A549 (cell line): ENCODE measurements at regions not wholly inside any gene's neighbourhood (a gene's known extent, or its start where the extent isn't known, plus 50 kb on each side); places are given as distances from the start of the nearest gene placed in this dataset.

Experiments used
- CBX8 ChIP-seq: fragments of 200-600 bp; sonication (generic); IDR thresholded peaks from 2 replicates; pipeline ENCODE4 v1.6.1; 2016
- CEBPB ChIP-seq, 2 experiments: fragments of >200 bp in 1 of 2; sonication (Bioruptor Twin) in 1 of 2; formaldehyde crosslinking in 1 of 2; IDR thresholded peaks; 2 replicates each; pipeline ENCODE4 v1.6.1; 2012 to 2016
- KDM1A ChIP-seq: fragments of 200-600 bp; sonication (generic); IDR thresholded peaks from 2 replicates; pipeline ENCODE4 v1.6.1; 2016; ENCODE audit warnings: low read depth, mild to moderate bottlenecking
- KDM5A ChIP-seq: fragments of 200-600 bp; sonication (generic); IDR thresholded peaks from 2 replicates; pipeline ENCODE4 v1.6.1; 2016; ENCODE audit warnings: antibody characterized with exemption, mild to moderate bottlenecking
- MAX ChIP-seq: IDR thresholded peaks from 2 replicates; pipeline ENCODE4 v1.6.1; 2012
- MAZ ChIP-seq: fragments of 150-350 bp; IDR thresholded peaks from 2 replicates; pipeline ENCODE4 v1.6.1; 2014; ENCODE audit warnings: antibody characterized with exemption, low read depth, low read length, borderline replicate concordance
- POLR2A ChIP-seq: IDR thresholded peaks from 2 replicates; pipeline ENCODE4 v1.6.1; 2012; ENCODE audit warnings: mild to moderate bottlenecking, low read length
- TF ChIP-seq, protein P1 (sequence below): fragments of >200 bp; sonication (Bioruptor Twin); formaldehyde crosslinking; IDR thresholded peaks from 3 replicates; pipeline ENCODE4 v1.5.1; 2016
- TF ChIP-seq, protein P2 (sequence below): fragments of 250-450 bp; sonication (Bioruptor Pico); IDR thresholded peaks from 2 replicates; pipeline ENCODE4 v1.5.0; 2021; ENCODE audit warnings: mild to moderate bottlenecking, moderate library complexity, borderline replicate concordance

GRCh38 chr9:7579351-7579750, 220.2 kb downstream of the DMAC1 start:
- TF ChIP-seq MAZ: no peak
- TF ChIP-seq, protein P1, sequence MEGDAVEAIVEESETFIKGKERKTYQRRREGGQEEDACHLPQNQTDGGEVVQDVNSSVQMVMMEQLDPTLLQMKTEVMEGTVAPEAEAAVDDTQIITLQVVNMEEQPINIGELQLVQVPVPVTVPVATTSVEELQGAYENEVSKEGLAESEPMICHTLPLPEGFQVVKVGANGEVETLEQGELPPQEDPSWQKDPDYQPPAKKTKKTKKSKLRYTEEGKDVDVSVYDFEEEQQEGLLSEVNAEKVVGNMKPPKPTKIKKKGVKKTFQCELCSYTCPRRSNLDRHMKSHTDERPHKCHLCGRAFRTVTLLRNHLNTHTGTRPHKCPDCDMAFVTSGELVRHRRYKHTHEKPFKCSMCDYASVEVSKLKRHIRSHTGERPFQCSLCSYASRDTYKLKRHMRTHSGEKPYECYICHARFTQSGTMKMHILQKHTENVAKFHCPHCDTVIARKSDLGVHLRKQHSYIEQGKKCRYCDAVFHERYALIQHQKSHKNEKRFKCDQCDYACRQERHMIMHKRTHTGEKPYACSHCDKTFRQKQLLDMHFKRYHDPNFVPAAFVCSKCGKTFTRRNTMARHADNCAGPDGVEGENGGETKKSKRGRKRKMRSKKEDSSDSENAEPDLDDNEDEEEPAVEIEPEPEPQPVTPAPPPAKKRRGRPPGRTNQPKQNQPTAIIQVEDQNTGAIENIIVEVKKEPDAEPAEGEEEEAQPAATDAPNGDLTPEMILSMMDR: no peak
- TF ChIP-seq KDM1A: no peak
- TF ChIP-seq, protein P2, sequence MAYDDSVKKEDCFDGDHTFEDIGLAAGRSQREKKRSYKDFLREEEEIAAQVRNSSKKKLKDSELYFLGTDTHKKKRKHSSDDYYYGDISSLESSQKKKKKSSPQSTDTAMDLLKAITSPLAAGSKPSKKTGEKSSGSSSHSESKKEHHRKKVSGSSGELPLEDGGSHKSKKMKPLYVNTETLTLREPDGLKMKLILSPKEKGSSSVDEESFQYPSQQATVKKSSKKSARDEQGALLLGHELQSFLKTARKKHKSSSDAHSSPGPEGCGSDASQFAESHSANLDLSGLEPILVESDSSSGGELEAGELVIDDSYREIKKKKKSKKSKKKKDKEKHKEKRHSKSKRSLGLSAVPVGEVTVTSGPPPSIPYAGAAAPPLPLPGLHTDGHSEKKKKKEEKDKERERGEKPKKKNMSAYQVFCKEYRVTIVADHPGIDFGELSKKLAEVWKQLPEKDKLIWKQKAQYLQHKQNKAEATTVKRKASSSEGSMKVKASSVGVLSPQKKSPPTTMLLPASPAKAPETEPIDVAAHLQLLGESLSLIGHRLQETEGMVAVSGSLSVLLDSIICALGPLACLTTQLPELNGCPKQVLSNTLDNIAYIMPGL (CRISPR knock-in tag): no peak
- no peak for TF ChIP-seq CBX8
- TF ChIP-seq POLR2A: no peak
- no peak for TF ChIP-seq KDM5A
- TF ChIP-seq MAX: no peak
- TF ChIP-seq CEBPB (IDR thresholded peaks at IDR 0.05): no peak
